ENCODE measurements at regions not wholly inside any gene's neighbourhood (a gene's known extent, or its start where the extent isn't known, plus 50 kb on each side); places are given as distances from the start of the nearest gene placed in this dataset.

DNA sequence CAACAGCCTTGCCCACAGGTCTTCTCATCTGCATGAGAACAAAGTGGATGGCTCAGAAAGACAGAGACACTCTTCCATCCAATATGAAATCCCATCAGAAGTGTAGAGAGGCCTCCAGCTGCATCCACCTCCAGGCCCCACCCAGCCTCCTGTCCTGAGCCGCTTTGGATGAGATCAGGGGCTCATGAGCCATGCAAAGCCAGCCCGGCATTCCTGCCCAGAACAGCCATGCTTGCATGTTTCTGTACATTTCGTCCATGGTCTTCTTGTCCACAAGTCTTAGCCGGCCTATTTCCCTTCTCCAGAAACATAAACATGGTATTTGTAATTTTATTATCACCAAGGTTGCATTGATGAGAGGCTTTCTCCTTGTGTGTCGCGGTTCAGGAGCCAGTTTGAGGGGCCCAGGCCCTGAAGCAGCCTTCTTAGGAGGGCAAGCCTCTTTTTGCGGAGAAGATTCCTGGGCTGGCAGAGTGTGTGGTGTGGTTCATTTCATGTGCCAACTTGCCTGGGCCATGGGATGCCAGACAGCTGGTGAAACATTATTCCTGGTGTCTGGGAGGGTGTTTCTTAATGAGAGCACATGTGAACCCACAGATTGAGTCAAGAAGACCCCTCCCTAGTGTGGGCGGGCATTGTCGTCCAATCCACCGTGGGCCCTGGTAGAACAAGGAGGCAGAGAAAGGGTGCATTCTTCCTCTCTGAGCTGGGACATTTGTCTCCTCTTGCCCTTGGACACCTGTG, 928.9 kb downstream of the TBC1D22A start:
- H3K9me3 ChIP-seq (ENCODE audit: insufficient read depth, low read length): no peaks in the 10 kb centered on the region
- H2AFZ ChIP-seq (ENCODE audit: low read depth, low read length, severe bottlenecking): no peak overlapping the region
- no peaks in the 10 kb centered on the region for H3K36me3 ChIP-seq (ENCODE audit: low read length)
- H3K9ac ChIP-seq (ENCODE audit: low read length): no peak overlapping the region
- TF ChIP-seq EZH2phosphoT487 (conservative IDR thresholded peaks at IDR 0.05; ENCODE audit: low read length): no peak
- TF ChIP-seq, protein P1, sequence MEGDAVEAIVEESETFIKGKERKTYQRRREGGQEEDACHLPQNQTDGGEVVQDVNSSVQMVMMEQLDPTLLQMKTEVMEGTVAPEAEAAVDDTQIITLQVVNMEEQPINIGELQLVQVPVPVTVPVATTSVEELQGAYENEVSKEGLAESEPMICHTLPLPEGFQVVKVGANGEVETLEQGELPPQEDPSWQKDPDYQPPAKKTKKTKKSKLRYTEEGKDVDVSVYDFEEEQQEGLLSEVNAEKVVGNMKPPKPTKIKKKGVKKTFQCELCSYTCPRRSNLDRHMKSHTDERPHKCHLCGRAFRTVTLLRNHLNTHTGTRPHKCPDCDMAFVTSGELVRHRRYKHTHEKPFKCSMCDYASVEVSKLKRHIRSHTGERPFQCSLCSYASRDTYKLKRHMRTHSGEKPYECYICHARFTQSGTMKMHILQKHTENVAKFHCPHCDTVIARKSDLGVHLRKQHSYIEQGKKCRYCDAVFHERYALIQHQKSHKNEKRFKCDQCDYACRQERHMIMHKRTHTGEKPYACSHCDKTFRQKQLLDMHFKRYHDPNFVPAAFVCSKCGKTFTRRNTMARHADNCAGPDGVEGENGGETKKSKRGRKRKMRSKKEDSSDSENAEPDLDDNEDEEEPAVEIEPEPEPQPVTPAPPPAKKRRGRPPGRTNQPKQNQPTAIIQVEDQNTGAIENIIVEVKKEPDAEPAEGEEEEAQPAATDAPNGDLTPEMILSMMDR (IDR thresholded peaks at IDR 0.05; ENCODE audit: insufficient read depth, low read length, poor library complexity, severe bottlenecking): no peak
- no peaks in the 10 kb centered on the region for H3K9me2 ChIP-seq (replicated peaks; ENCODE audit: insufficient read depth, low read length)
- H3K27ac ChIP-seq (ENCODE audit: low read depth, low read length): no peak overlapping the region
- H3K4me3 ChIP-seq (ENCODE audit: insufficient read depth, low read length, poor library complexity, severe bottlenecking): no peak overlapping the region
- H3K27me3 ChIP-seq (ENCODE audit: low read length): no peaks in the 10 kb centered on the region
- H3K4me2 ChIP-seq (ENCODE audit: low read depth, low read length, poor library complexity, severe bottlenecking): no peak overlapping the region
- H3F3A ChIP-seq (ENCODE audit: insufficient read depth): no peaks in the 10 kb centered on the region
- no peaks in the 10 kb centered on the region for H4K20me1 ChIP-seq (ENCODE audit: low read depth, low read length)
- H3K79me2 ChIP-seq (ENCODE audit: insufficient read depth, low read length): no peaks in the 10 kb centered on the region

DNA sequence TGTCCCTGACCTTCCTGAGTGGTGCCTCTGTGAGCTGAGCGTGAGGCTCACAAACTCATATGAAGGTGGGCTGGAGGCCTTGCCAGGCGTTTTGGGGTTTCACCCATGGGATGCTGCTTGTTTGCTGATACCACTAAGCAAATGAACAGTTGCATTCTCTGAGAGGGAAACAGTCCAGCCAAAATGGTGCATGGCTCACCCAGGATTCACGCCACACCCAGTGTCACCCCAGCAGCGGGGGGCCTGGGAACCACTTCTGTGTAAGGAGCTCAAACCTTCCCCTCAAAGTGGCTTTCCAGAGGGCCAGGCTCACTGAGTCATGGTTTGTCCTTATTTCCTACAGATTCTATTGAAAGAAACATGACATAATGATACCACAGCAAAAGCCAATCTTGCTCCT, 928.1 kb downstream of the TBC1D22A start:
- Histone ChIP-seq H3K4me2 (ENCODE audit: low read depth, low read length, poor library complexity, severe bottlenecking) (no peak overlapping the region), H2AFZ (ENCODE audit: low read depth, low read length, severe bottlenecking) (no peak overlapping the region), H3K27me3 (ENCODE audit: low read length) (no peaks in the 10 kb centered on the region), H3K27ac (ENCODE audit: low read depth, low read length) (no peak overlapping the region), H3F3A (ENCODE audit: insufficient read depth) (no peaks in the 10 kb centered on the region), H3K9me3 (ENCODE audit: insufficient read depth, low read length) (no peaks in the 10 kb centered on the region), H3K36me3 (ENCODE audit: low read length) (no peaks in the 10 kb centered on the region), H4K20me1 (ENCODE audit: low read depth, low read length) (no peaks in the 10 kb centered on the region), H3K9ac (ENCODE audit: low read length) (no peak overlapping the region), H3K4me3 (ENCODE audit: insufficient read depth, low read length, poor library complexity, severe bottlenecking) (no peak overlapping the region), H3K9me2 (replicated peaks; ENCODE audit: insufficient read depth, low read length) (no peaks in the 10 kb centered on the region), H3K79me2 (ENCODE audit: insufficient read depth, low read length) (no peaks in the 10 kb centered on the region)
- no peak for TF ChIP-seq EZH2phosphoT487 (conservative IDR thresholded peaks at IDR 0.05; ENCODE audit: low read length)
- TF ChIP-seq, protein P1 (IDR thresholded peaks at IDR 0.05; ENCODE audit: insufficient read depth, low read length, poor library complexity, severe bottlenecking): no peak

DNA sequence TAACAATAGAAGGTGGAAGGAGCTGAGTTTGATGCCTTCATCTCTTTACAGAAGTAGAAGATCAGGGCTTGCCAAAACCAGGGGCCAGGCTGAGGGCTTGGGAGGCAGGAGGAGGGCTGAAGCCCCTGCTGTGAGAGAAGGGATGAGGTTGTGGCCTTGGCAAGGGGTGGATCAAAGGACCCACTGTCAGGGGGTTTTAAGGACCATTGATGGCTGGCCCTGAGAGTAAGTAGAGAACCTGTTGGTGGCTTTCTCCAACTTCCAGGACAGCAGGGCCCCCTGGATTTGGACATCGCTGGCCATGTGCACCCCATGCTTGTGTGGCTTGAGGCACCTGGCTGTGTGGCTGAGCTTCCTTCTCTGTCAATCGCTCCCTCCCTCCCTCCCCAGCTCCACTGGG, 927.7 kb downstream of the TBC1D22A start:
- H3F3A ChIP-seq (ENCODE audit: insufficient read depth): no peaks in the 10 kb centered on the region
- H3K27ac ChIP-seq (ENCODE audit: low read depth, low read length): no peak overlapping the region
- H3K4me3 ChIP-seq (ENCODE audit: insufficient read depth, low read length, poor library complexity, severe bottlenecking): no peak overlapping the region
- H3K9me3 ChIP-seq (ENCODE audit: insufficient read depth, low read length): no peaks in the 10 kb centered on the region
- H3K79me2 ChIP-seq (ENCODE audit: insufficient read depth, low read length): no peaks in the 10 kb centered on the region
- H3K27me3 ChIP-seq (ENCODE audit: low read length): no peaks in the 10 kb centered on the region
- no peaks in the 10 kb centered on the region for H4K20me1 ChIP-seq (ENCODE audit: low read depth, low read length)
- H3K9me2 ChIP-seq (replicated peaks; ENCODE audit: insufficient read depth, low read length): no peaks in the 10 kb centered on the region
- no peaks in the 10 kb centered on the region for H3K36me3 ChIP-seq (ENCODE audit: low read length)
- H3K4me2 ChIP-seq (ENCODE audit: low read depth, low read length, poor library complexity, severe bottlenecking): no peak overlapping the region
- H2AFZ ChIP-seq (ENCODE audit: low read depth, low read length, severe bottlenecking): no peak overlapping the region
- no peak overlapping the region for H3K9ac ChIP-seq (ENCODE audit: low read length)
- TF ChIP-seq, protein P1 (IDR thresholded peaks at IDR 0.05; ENCODE audit: insufficient read depth, low read length, poor library complexity, severe bottlenecking): no peak
- no peak for TF ChIP-seq EZH2phosphoT487 (conservative IDR thresholded peaks at IDR 0.05; ENCODE audit: low read length)
